ENCODE measurements at regions not wholly inside any gene's neighbourhood (a gene's known extent, or its start where the extent isn't known, plus 50 kb on each side); places are given as distances from the start of the nearest gene placed in this dataset.

DNA sequence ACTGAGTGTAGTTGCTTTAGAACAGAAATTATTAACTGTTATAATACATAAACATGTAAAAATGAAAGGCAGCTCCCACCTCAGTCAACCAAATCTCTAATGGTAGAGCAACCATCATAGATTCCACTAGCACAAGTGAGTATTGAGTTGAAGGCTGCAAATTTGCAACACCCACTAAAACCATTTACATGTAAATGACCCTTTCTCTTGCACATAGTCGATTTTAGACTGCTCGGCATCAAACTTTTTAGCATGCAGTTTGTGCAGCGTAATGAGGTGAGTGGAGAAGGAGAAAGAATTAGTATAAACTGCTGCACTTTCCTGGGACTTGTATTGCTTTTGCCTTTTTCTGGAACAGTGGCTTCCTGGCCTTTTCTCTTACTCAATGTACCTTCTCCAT, 62.8 kb downstream of the FBXO5 start:
- TF ChIP-seq POLR2A (IDR thresholded peaks at IDR 0.05) = no peak
- TF ChIP-seq, protein P1, sequence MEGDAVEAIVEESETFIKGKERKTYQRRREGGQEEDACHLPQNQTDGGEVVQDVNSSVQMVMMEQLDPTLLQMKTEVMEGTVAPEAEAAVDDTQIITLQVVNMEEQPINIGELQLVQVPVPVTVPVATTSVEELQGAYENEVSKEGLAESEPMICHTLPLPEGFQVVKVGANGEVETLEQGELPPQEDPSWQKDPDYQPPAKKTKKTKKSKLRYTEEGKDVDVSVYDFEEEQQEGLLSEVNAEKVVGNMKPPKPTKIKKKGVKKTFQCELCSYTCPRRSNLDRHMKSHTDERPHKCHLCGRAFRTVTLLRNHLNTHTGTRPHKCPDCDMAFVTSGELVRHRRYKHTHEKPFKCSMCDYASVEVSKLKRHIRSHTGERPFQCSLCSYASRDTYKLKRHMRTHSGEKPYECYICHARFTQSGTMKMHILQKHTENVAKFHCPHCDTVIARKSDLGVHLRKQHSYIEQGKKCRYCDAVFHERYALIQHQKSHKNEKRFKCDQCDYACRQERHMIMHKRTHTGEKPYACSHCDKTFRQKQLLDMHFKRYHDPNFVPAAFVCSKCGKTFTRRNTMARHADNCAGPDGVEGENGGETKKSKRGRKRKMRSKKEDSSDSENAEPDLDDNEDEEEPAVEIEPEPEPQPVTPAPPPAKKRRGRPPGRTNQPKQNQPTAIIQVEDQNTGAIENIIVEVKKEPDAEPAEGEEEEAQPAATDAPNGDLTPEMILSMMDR (IDR thresholded peaks at IDR 0.05) = no peak
